ENCODE measurements at regions not wholly inside any gene's neighbourhood (a gene's known extent, or its start where the extent isn't known, plus 50 kb on each side); places are given as distances from the start of the nearest gene placed in this dataset.

DNA sequence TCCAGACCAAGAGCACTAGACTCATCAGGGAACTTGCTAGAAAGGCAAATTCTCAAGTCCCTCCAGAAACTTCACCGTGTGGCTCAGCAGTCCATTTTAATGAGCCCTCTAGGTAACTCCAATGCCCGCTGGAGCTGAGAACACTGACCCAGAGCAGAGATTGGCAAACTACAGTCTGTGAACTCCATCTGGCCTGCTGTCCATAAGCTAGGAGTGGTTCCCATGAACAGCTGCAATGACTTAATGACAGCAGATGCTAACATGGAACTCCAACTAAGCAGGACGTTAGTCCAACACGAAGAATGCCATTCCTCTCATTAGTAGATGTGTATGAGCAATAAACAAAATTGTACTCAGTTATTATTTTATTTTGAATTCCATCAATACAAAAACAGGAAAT lies 371.9 kb downstream of the STK39 start:
- no peak overlapping the region for H2BK20ac ChIP-seq (ENCODE audit: low read length)
- POLR2A ChIA-PET (ENCODE audit: partially characterized antibody): no interaction called here

More for the DNA sequence above, 371.9 kb downstream of the STK39 start:
- CTCF ChIA-PET (ENCODE audit: partially characterized antibody): interaction anchor here (1.6 kb wide), 1 partner anchor 243 kb away, joined by 8 read pairs; no protein-coding TSS in a partner anchor
- Histone ChIP-seq H3K79me2 (ENCODE audit: control insufficient read depth in 1 of 2, insufficient read depth in 2 of 2, low read length in 2 of 2) (no peaks in the 10 kb centered on the region), H3K27me3 (replicated peaks in 1 of 4; ENCODE audit: control insufficient read depth in 3 of 4, extremely low read depth in 1 of 4, insufficient read depth in 3 of 4, low read length in 3 of 4) (no peaks in the 10 kb centered on the region), H3K23me2 (ENCODE audit: low read depth, low read length) (no peaks in the 10 kb centered on the region), H2BK5ac (ENCODE audit: low read depth, low read length) (no peak overlapping the region), H3K79me1 (ENCODE audit: low read depth, low read length) (no peaks in the 10 kb centered on the region), H4K91ac (replicated peaks; ENCODE audit: insufficient read length, low read length) (no peak overlapping the region), H3K18ac (ENCODE audit: extremely low read depth, low read length) (no peak overlapping the region), H3K4me3 (ENCODE audit: extremely low read depth in 1 of 4, insufficient read depth in 2 of 4, low read depth in 3 of 4, low read length in 4 of 4) (no peak overlapping the region), H3K27ac (ENCODE audit: low read depth, low read length) (no peak overlapping the region), H4K5ac (ENCODE audit: insufficient read length, low read depth, low read length) (no peak overlapping the region), H3K4ac (replicated peaks; ENCODE audit: insufficient read length, low read depth, low read length) (no peak overlapping the region), H2BK120ac (replicated peaks; ENCODE audit: low read depth, low read length) (no peak overlapping the region), H3K36me3 (ENCODE audit: control insufficient read depth in 2 of 4, insufficient read depth in 4 of 4, low read length in 3 of 4) (no peaks in the 10 kb centered on the region), H2BK12ac (ENCODE audit: low read depth, low read length) (no peak overlapping the region), H3K4me2 (ENCODE audit: insufficient read depth in 1 of 2, low read depth in 2 of 2, low read length in 2 of 2) (no peak overlapping the region), H2AFZ (ENCODE audit: low read length) (no peak overlapping the region), H3K9ac (replicated peaks in 1 of 4; ENCODE audit: extremely low read depth in 1 of 4, low read depth in 3 of 4, low read length in 3 of 4) (no peak overlapping the region), H4K20me1 (replicated peaks in 1 of 2; ENCODE audit: control insufficient read depth in 1 of 2, insufficient read depth in 2 of 2, low read length in 2 of 2) (no peaks in the 10 kb centered on the region), H3K23ac (ENCODE audit: insufficient read length) (no peak overlapping the region), H3K56ac (replicated peaks; ENCODE audit: insufficient read length, low read depth, low read length) (no peak overlapping the region), H4K8ac (ENCODE audit: extremely low read depth, insufficient read depth, low read length) (no peak overlapping the region), H2AK5ac (ENCODE audit: low read depth, low read length) (no peak overlapping the region), H3K4me1 (replicated peaks in 1 of 4; ENCODE audit: control insufficient read depth in 3 of 4, insufficient read depth in 4 of 4, low read length in 3 of 4) (no peaks in the 10 kb centered on the region), H3K9me3 (ENCODE audit: insufficient read depth in 2 of 2, low read depth in 1 of 2, low read length in 1 of 2) (no peaks in the 10 kb centered on the region), H3K14ac (ENCODE audit: insufficient read length) (no peak overlapping the region), H2BK15ac (ENCODE audit: low read length) (no peak overlapping the region)
- WGBS, 2 experiments (ENCODE audit: extremely low coverage in 1 of 2, insufficient coverage in 1 of 2, insufficient read length in 1 of 2, insufficient replicate concordance in 2 of 2, low coverage in 1 of 2, low lambda C conversion rate in 2 of 2, missing lambda C conversion rate in 1 of 2): 96% methylated on average over 4 of the region's 4 CpGs; no CpG with 5 or more reads in 1 of the 2 experiments
- DNase-seq (ENCODE audit: low read depth in 1 of 2, low spot score in 2 of 2) (no peak), FAIRE-seq (no peak)
- no peak for TF ChIP-seq RAD21 (IDR thresholded peaks at IDR 0.05 in 1 of 2, conservative IDR thresholded peaks at IDR 0.05 in 1 of 2; ENCODE audit: low read depth in 2 of 2, low read length in 2 of 2)
